ENCODE measurements at regions not wholly inside any gene's neighbourhood (a gene's known extent, or its start where the extent isn't known, plus 50 kb on each side); places are given as distances from the start of the nearest gene placed in this dataset.
"Not testable (repeated sequence)": the region's sequence is repeated elsewhere in the genome, so short reads cannot be mapped to it uniquely, and the experiment has no call there.

- peak in 1 of 4 donors; percentile 54 for TF ChIP-seq EP300 (IDR thresholded peaks at IDR 0.05)
- no peak for TF ChIP-seq POLR2A (IDR thresholded peaks at IDR 0.05)
- no peak overlapping the region for H3K27ac ChIP-seq
- no peaks in the 10 kb centered on the region for H3K9me3 ChIP-seq
- no peaks in the 10 kb centered on the region for H3K27me3 ChIP-seq
- no peak for DNase-seq
- H3K4me3 ChIP-seq, result no peak overlapping the region
- no peaks in the 10 kb centered on the region for H3K4me1 ChIP-seq
- no peak for ATAC-seq (ENCODE audit: low FRiP score in 2 of 2)
- H3K36me3 ChIP-seq, result no peaks in the 10 kb centered on the region
These were observed 232.2 kb upstream of the MAOA start for GRCh38 chrX:43423876-43424275.

- no peak for TF ChIP-seq EP300 (IDR thresholded peaks at IDR 0.05)
- no peak for TF ChIP-seq CTCF (IDR thresholded peaks at IDR 0.05)
- TF ChIP-seq POLR2A (IDR thresholded peaks at IDR 0.05), result no peak
- TF ChIP-seq POLR2AphosphoS5 (IDR thresholded peaks at IDR 0.05), result no peak
- Histone ChIP-seq H3K27me3 (no peaks in the 10 kb centered on the region), H3K27ac (no peak overlapping the region), H3K4me1 (no peaks in the 10 kb centered on the region), H3K36me3 (no peaks in the 10 kb centered on the region), H3K4me3 (no peak overlapping the region), H3K9me3 (no peaks in the 10 kb centered on the region)
- 43 to 45% methylated on average over 2 of the region's 2 CpGs for WGBS, 2 donors
- DNase-seq (no peak), ATAC-seq (ENCODE audit: low FRiP score in 2 of 2) (no peak)
These were observed 219.6 kb upstream of the MAOA start for GRCh38 chrX:43436517-43436916.

- H3K9me3 ChIP-seq, result peaks cover 0 to 10% (median 1%) of the 10 kb centered on the region in 4 donors
- no peak for TF ChIP-seq CTCF (IDR thresholded peaks at IDR 0.05)
- no peak for TF ChIP-seq POLR2AphosphoS5 (IDR thresholded peaks at IDR 0.05)
- TF ChIP-seq POLR2A (IDR thresholded peaks at IDR 0.05), result no peak
- no peak for TF ChIP-seq EP300 (IDR thresholded peaks at IDR 0.05)
- no peak overlapping the region for H3K4me3 ChIP-seq
- H3K36me3 ChIP-seq, result no peaks in the 10 kb centered on the region
- no peaks in the 10 kb centered on the region for H3K27me3 ChIP-seq
- ATAC-seq (ENCODE audit: low FRiP score in 2 of 2) (no peak), DNase-seq (no peak)
- no peaks in the 10 kb centered on the region for H3K4me1 ChIP-seq
- WGBS, 2 donors, result 59 to 69% methylated on average over 2 of the region's 2 CpGs
- no peak overlapping the region for H3K27ac ChIP-seq
These were observed 209.3 kb upstream of the MAOA start for GRCh38 chrX:43446752-43447151.

- no peaks in the 10 kb centered on the region for H3K36me3 ChIP-seq
- 23 to 25% methylated on average over 1 of the region's 1 CpG for WGBS, 2 donors
- DNase-seq (no peak), ATAC-seq (ENCODE audit: low FRiP score in 2 of 2) (no peak)
- H3K27ac ChIP-seq, result no peak overlapping the region
- H3K4me3 ChIP-seq, result no peak overlapping the region
- no peaks in the 10 kb centered on the region for H3K27me3 ChIP-seq
- peaks cover 0 to 29% (median 5%) of the 10 kb centered on the region in 4 donors for H3K9me3 ChIP-seq
- H3K4me1 ChIP-seq, result no peaks in the 10 kb centered on the region
- no peak for TF ChIP-seq EP300 (IDR thresholded peaks at IDR 0.05)
- TF ChIP-seq CTCF (IDR thresholded peaks at IDR 0.05), result no peak
- TF ChIP-seq POLR2AphosphoS5 (IDR thresholded peaks at IDR 0.05), result no peak
- no peak for TF ChIP-seq POLR2A (IDR thresholded peaks at IDR 0.05)
These were observed 207.4 kb upstream of the MAOA start for GRCh38 chrX:43448688-43449087.

GRCh38 chrX:43450355-43450754 lies 205.7 kb upstream of the MAOA start:
- DNase-seq, result no peak
- H3K4me1 ChIP-seq, result no peaks in the 10 kb centered on the region
- 41 to 45% methylated on average over 4 of the region's 4 CpGs for WGBS, 2 donors
- TF ChIP-seq CTCF (IDR thresholded peaks at IDR 0.05) (no peak), POLR2A (IDR thresholded peaks at IDR 0.05) (no peak), POLR2AphosphoS5 (IDR thresholded peaks at IDR 0.05) (no peak), EP300 (IDR thresholded peaks at IDR 0.05) (no peak)
- H3K36me3 ChIP-seq, result no peaks in the 10 kb centered on the region
- H3K9me3 ChIP-seq, result peaks cover 0 to 29% (median 5%) of the 10 kb centered on the region in 4 donors
- ATAC-seq (ENCODE audit: low FRiP score in 2 of 2), result no peak
- no peak overlapping the region for H3K4me3 ChIP-seq
- no peaks in the 10 kb centered on the region for H3K27me3 ChIP-seq
- no peak overlapping the region for H3K27ac ChIP-seq

GRCh38 chrX:43451976-43452686 lies 204.0 kb upstream of the MAOA start:
- not testable (repeated sequence) for H3K27me3 ChIP-seq; ATAC-seq (ENCODE audit: low FRiP score in 2 of 2); DNase-seq; H3K4me1 ChIP-seq; H3K4me3 ChIP-seq; H3K36me3 ChIP-seq; H3K27ac ChIP-seq
- 100% methylated on average over 2 to 4 of the region's 4 CpGs for WGBS, 2 donors
- peaks cover 0 to 29% (median 5%) of the 10 kb centered on the region in 4 donors for H3K9me3 ChIP-seq
